ENCODE measurements at regions not wholly inside any gene's neighbourhood (a gene's known extent, or its start where the extent isn't known, plus 50 kb on each side); places are given as distances from the start of the nearest gene placed in this dataset.

- TF ChIP-seq CTCF (conservative IDR thresholded peaks at IDR 0.05; ENCODE audit: low read depth, low read length) (no peak), EZH2 (IDR thresholded peaks at IDR 0.05; ENCODE audit: borderline replicate concordance, low read depth, low read length, poor library complexity, severe bottlenecking) (no peak)
These were observed 633.1 kb upstream of the TBL1XR1 start for GRCh38 chr3:177830411-177830849.

Data from A673 (cell line).